Endothelial cell (in vitro differentiated cells): ENCODE measurements at regions not wholly inside any gene's neighbourhood (a gene's known extent, or its start where the extent isn't known, plus 50 kb on each side); places are given as distances from the start of the nearest gene placed in this dataset.

Experiments used
- DNase-seq: peaks from one replicate; pipeline ENCODE4 v3.0.0; 2021; ENCODE audit warnings: low spot score
- H3K27ac Mint-ChIP-seq: one replicate; pipeline ENCODE4 v1.8.0; 2021; ENCODE audit warnings: mixed read lengths, inconsistent platforms; ENCODE audit not compliant: unreplicated experiment
- H3K27me3 Mint-ChIP-seq: one replicate; pipeline ENCODE4 v1.8.0; 2021; ENCODE audit warnings: mild to moderate bottlenecking, moderate library complexity, mixed read lengths, inconsistent platforms; ENCODE audit not compliant: unreplicated experiment
- H3K36me3 Mint-ChIP-seq: one replicate; pipeline ENCODE4 v1.8.0; 2021; ENCODE audit warnings: mild to moderate bottlenecking, low read depth, mixed read lengths, inconsistent platforms; ENCODE audit not compliant: unreplicated experiment
- H3K4me1 Mint-ChIP-seq: one replicate; pipeline ENCODE4 v1.8.0; 2021; ENCODE audit warnings: mild to moderate bottlenecking, mixed read lengths, inconsistent platforms; ENCODE audit not compliant: unreplicated experiment
- H3K4me3 Mint-ChIP-seq: one replicate; pipeline ENCODE4 v1.8.0; 2021; ENCODE audit warnings: mild to moderate bottlenecking, mixed read lengths, inconsistent platforms; ENCODE audit not compliant: unreplicated experiment
- H3K9me3 Mint-ChIP-seq: one replicate; pipeline ENCODE4 v1.8.0; 2021; ENCODE audit warnings: mixed read lengths, inconsistent platforms; ENCODE audit not compliant: unreplicated experiment
- CTCF ChIP-seq: fragments of 200-600 bp; sonication (generic); IDR thresholded peaks from one replicate; pipeline ENCODE4 v1.5.0; 2021; ENCODE audit warnings: antibody characterized with exemption; ENCODE audit not compliant: unreplicated experiment

GRCh38 chr9:134221273-134222017 lies 57.1 kb upstream of the RNU6ATAC start:
- TF ChIP-seq CTCF = no peak
- no peak overlapping the region for H3K4me3 Mint-ChIP-seq
- H3K27ac Mint-ChIP-seq = no peak overlapping the region
- no peaks in the 10 kb centered on the region for H3K9me3 Mint-ChIP-seq
- no peak for DNase-seq
- peaks cover 4% of the 10 kb centered on the region for H3K4me1 Mint-ChIP-seq
- peaks cover 8% of the 10 kb centered on the region for H3K27me3 Mint-ChIP-seq
- H3K36me3 Mint-ChIP-seq = no peaks in the 10 kb centered on the region

- Mint-ChIP-seq H3K4me3 (no peak overlapping the region), H3K27ac (no peak overlapping the region), H3K9me3 (no peaks in the 10 kb centered on the region), H3K27me3 (peaks cover 11% of the 10 kb centered on the region), H3K36me3 (no peaks in the 10 kb centered on the region), H3K4me1 (peaks cover 4% of the 10 kb centered on the region)
- no peak for DNase-seq
- TF ChIP-seq CTCF = no peak
Observed at GRCh38 chr9:134222018-134222573, 57.7 kb upstream of the RNU6ATAC start.

- DNase-seq = no peak
- Mint-ChIP-seq H3K27ac (no peak overlapping the region), H3K9me3 (no peaks in the 10 kb centered on the region), H3K4me1 (peaks cover 4% of the 10 kb centered on the region), H3K36me3 (no peaks in the 10 kb centered on the region), H3K4me3 (no peak overlapping the region), H3K27me3 (peaks cover 9% of the 10 kb centered on the region)
- no peak for TF ChIP-seq CTCF
Observed at GRCh38 chr9:134223091-134223490, 58.7 kb upstream of the RNU6ATAC start.

GRCh38 chr9:134223591-134224122 lies 59.3 kb upstream of the RNU6ATAC start:
- peaks cover 9% of the 10 kb centered on the region for H3K27me3 Mint-ChIP-seq

More at GRCh38 chr9:134223591-134224122, 59.3 kb upstream of the RNU6ATAC start:
- H3K27ac Mint-ChIP-seq = no peak overlapping the region
- H3K9me3 Mint-ChIP-seq = no peaks in the 10 kb centered on the region
- no peak for TF ChIP-seq CTCF
- no peaks in the 10 kb centered on the region for H3K36me3 Mint-ChIP-seq
- no peak for DNase-seq
- H3K4me3 Mint-ChIP-seq = no peak overlapping the region
- peaks cover 4% of the 10 kb centered on the region for H3K4me1 Mint-ChIP-seq
